C4-2B (cell line): ENCODE measurements at regions not wholly inside any gene's neighbourhood (a gene's known extent, or its start where the extent isn't known, plus 50 kb on each side); places are given as distances from the start of the nearest gene placed in this dataset.

Experiments
- H3K27ac ChIP-seq: fragments of 450-650 bp; 2 replicates; pipeline ENCODE4 v1.5.1; 2017
- CTCF ChIP-seq: fragments of 450-650 bp; conservative IDR thresholded peaks from 2 replicates; pipeline ENCODE4 v1.5.1; 2017; ENCODE audit warnings: mild to moderate bottlenecking
- ZFX ChIP-seq: fragments of 450-650 bp; IDR thresholded peaks from 2 replicates; pipeline ENCODE4 v1.6.1; 2017

GRCh38 chr6:149127212-149127611, 190.3 kb upstream of the TAB2 start:
- peak overlapping the region; percentile 29; the same call in 1 of the 2 replicates for H3K27ac ChIP-seq
- TF ChIP-seq ZFX: no peak
- no peak for TF ChIP-seq CTCF

GRCh38 chr6:149128489-149129145, 188.9 kb upstream of the TAB2 start:
- H3K27ac ChIP-seq: no peak overlapping the region
- no peak for TF ChIP-seq CTCF

- TF ChIP-seq ZFX: no peak
- no peak for TF ChIP-seq CTCF
- no peak overlapping the region for H3K27ac ChIP-seq
Measured at GRCh38 chr6:149129371-149130077, 188.0 kb upstream of the TAB2 start.

- TF ChIP-seq CTCF (no peak), ZFX (no peak)
Measured at GRCh38 chr6:149130090-149130489, 187.4 kb upstream of the TAB2 start.

GRCh38 chr6:149130508-149130907, 187.0 kb upstream of the TAB2 start:
- TF ChIP-seq CTCF (no peak), ZFX (no peak)
- peak overlapping the region; percentile 60; the same call in 1 of the 2 replicates for H3K27ac ChIP-seq

More at GRCh38 chr6:149130090-149130489, 187.4 kb upstream of the TAB2 start:
- peak overlapping the region; percentile 60; the same call in 1 of the 2 replicates for H3K27ac ChIP-seq

- TF ChIP-seq CTCF: no peak
- TF ChIP-seq ZFX: no peak
- no peak overlapping the region for H3K27ac ChIP-seq
Measured at GRCh38 chr6:149131891-149132290, 185.6 kb upstream of the TAB2 start.

- TF ChIP-seq CTCF: no peak
- TF ChIP-seq ZFX: no peak
- H3K27ac ChIP-seq: peak overlapping the region; percentile 39
Measured at GRCh38 chr6:149132336-149132735, 185.2 kb upstream of the TAB2 start.
